PC-3 (cell line): ENCODE measurements at regions not wholly inside any gene's neighbourhood (a gene's known extent, or its start where the extent isn't known, plus 50 kb on each side); places are given as distances from the start of the nearest gene placed in this dataset.
"Not testable (repeated sequence)": the region's sequence is repeated elsewhere in the genome, so short reads cannot be mapped to it uniquely, and the experiment has no call there.

Experiments
- ATAC-seq: fragments of 200-7000 bp; cut with Tn5 transposase; 2 replicates; pipeline ENCODE4 v1.9.1; 2020; ENCODE audit warnings: mild to moderate bottlenecking, moderate library complexity
- BruUV-seq: library from RNA; stranded (reverse); fragments of 400-500 nt; replicated peaks from 2 replicates; lab custom pipeline; 2021; lab: Mats Ljungman, UMichigan
- CTCF ChIA-PET: fragments of 300-600 bp; sonication (Branson Sonifier 250); formaldehyde crosslinking; loops from one replicate; lab custom pipeline; 2022; ENCODE audit warnings: antibody characterized with exemption; lab: Charles Lee
- POLR2A ChIA-PET: fragments of 300-600 bp; sonication (Branson Sonifier 250); formaldehyde crosslinking; loops from one replicate; lab custom pipeline; 2022; ENCODE audit warnings: antibody characterized with exemption; ENCODE audit not compliant: unreplicated experiment; lab: Charles Lee
- DNase-seq: peaks from one replicate; pipeline ENCODE4 v3.0.0-alpha.2; 2015
- H2AFZ ChIP-seq: fragments of 300-600 bp; sonication (generic); 2 replicates; pipeline ENCODE4 v1.6.0; 2016; ENCODE audit warnings: antibody characterized with exemption, low read length
- H3F3A ChIP-seq: fragments of 300-600 bp; sonication (generic); one replicate; pipeline ENCODE4 v1.6.0; 2017; ENCODE audit warnings: antibody characterized with exemption, low read length, control low read depth, mild to moderate bottlenecking; ENCODE audit not compliant: unreplicated experiment
- H3K27ac ChIP-seq: fragments of 300-600 bp; sonication (generic); 2 replicates; pipeline ENCODE4 v1.5.1; 2016; ENCODE audit warnings: mild to moderate bottlenecking, low read length
- H3K27me3 ChIP-seq: fragments of 300-600 bp; sonication (generic); 2 replicates; pipeline ENCODE4 v1.6.1; 2016; ENCODE audit warnings: low read length, mixed read lengths
- H3K36me3 ChIP-seq: fragments of 300-600 bp; sonication (generic); 2 replicates; pipeline ENCODE4 v1.6.1; 2016; ENCODE audit warnings: low read depth, mixed run types, low read length, mixed read lengths
- H3K4me1 ChIP-seq: fragments of 300-600 bp; sonication (generic); 2 replicates; pipeline ENCODE4 v1.5.1; 2016; ENCODE audit warnings: low read length; ENCODE audit not compliant: insufficient read depth
- H3K4me2 ChIP-seq: fragments of 300-600 bp; sonication (generic); 2 replicates; pipeline ENCODE4 v1.6.0; 2016; ENCODE audit warnings: low read length
- H3K4me3 ChIP-seq: fragments of 300-600 bp; sonication (generic); 2 replicates; pipeline ENCODE4 v1.5.1; 2016; ENCODE audit warnings: mild to moderate bottlenecking, low read length, mixed read lengths
- H3K79me2 ChIP-seq: fragments of 300-600 bp; sonication (generic); 2 replicates; pipeline ENCODE4 v1.6.1; 2017; ENCODE audit warnings: low read length, mixed read lengths
- H3K9ac ChIP-seq: fragments of 300-600 bp; sonication (generic); 2 replicates; pipeline ENCODE4 v1.6.0; 2016; ENCODE audit warnings: mild to moderate bottlenecking, low read length
- H3K9me2 ChIP-seq: fragments of 300-600 bp; sonication (generic); replicated peaks from 2 replicates; pipeline ENCODE4 v1.6.1; 2016; ENCODE audit warnings: mixed run types, low read length, mixed read lengths
- H3K9me3 ChIP-seq: fragments of 300-600 bp; sonication (generic); 2 replicates; pipeline ENCODE4 v1.6.1; 2016; ENCODE audit warnings: low read length, mixed read lengths
- H4K20me1 ChIP-seq: fragments of 300-600 bp; sonication (generic); 2 replicates; pipeline ENCODE4 v1.6.1; 2016; ENCODE audit warnings: low read length, mixed read lengths
- CTCF ChIP-seq: fragments of 300-600 bp; sonication (generic); conservative IDR thresholded peaks from 2 replicates; pipeline ENCODE4 v1.5.1; 2017; ENCODE audit warnings: antibody characterized with exemption, low read depth, mild to moderate bottlenecking, low read length
- EZH2 ChIP-seq: fragments of 300-600 bp; sonication (generic); IDR thresholded peaks from one replicate; pipeline ENCODE4 v1.6.1; 2017; ENCODE audit warnings: antibody characterized with exemption, mild to moderate bottlenecking, low read length; ENCODE audit not compliant: unreplicated experiment
- EZH2phosphoT487 ChIP-seq: fragments of 300-600 bp; sonication (generic); IDR thresholded peaks from 2 replicates; pipeline ENCODE4 v1.6.1; 2018; ENCODE audit warnings: mild to moderate bottlenecking, antibody characterized with exemption, low read length, borderline replicate concordance
- intact Hi-C: fragments of 100-400 bp; cut with micrococcal nuclease; formaldehyde crosslinking; loops from 2 replicates; pipeline ENCODE4 v1.9.0; 2023

GRCh38 chr6:87754828-87755227 lies 52.8 kb upstream of the AKIRIN2 start:
- H4K20me1 ChIP-seq, result no peaks in the 10 kb centered on the region
- no TSS peak for BruUV-seq
- CTCF ChIA-PET, result interaction anchor here (0.6 kb wide), 1 partner anchor 1115 kb away, joined by 3 read pairs; no protein-coding TSS in a partner anchor

GRCh38 chr6:87753131-87753685 lies 51.2 kb upstream of the AKIRIN2 start:
- DNase-seq (no peak), ATAC-seq (no peak)
- H3F3A ChIP-seq, result no peaks in the 10 kb centered on the region
- no peaks in the 10 kb centered on the region for H3K9me3 ChIP-seq
- H3K9me2 ChIP-seq, result no peaks in the 10 kb centered on the region
- ChIA-PET CTCF (no interaction called here), POLR2A (no interaction called here)
- no peaks in the 10 kb centered on the region for H4K20me1 ChIP-seq
- intact Hi-C loops, result no loop called here
- H2AFZ ChIP-seq, result no peak overlapping the region
- TF ChIP-seq EZH2, result no peak
- no peak for TF ChIP-seq EZH2phosphoT487
- no peak for TF ChIP-seq CTCF
- no peak overlapping the region for H3K9ac ChIP-seq
- no peaks in the 10 kb centered on the region for H3K27me3 ChIP-seq
- no peak overlapping the region for H3K4me2 ChIP-seq
- no peak overlapping the region for H3K4me3 ChIP-seq
- H3K27ac ChIP-seq, result no peak overlapping the region
- H3K79me2 ChIP-seq, result no peaks in the 10 kb centered on the region
- peaks cover 9% of the 10 kb centered on the region; the same call in 1 of the 2 replicates for H3K4me1 ChIP-seq
- BruUV-seq, result no TSS peak
- no peaks in the 10 kb centered on the region for H3K36me3 ChIP-seq

More at GRCh38 chr6:87754828-87755227, 52.8 kb upstream of the AKIRIN2 start:
- TF ChIP-seq EZH2 (no peak), CTCF (no peak), EZH2phosphoT487 (no peak)
- POLR2A ChIA-PET, result no interaction called here
- Histone ChIP-seq H3K9me3 (no peaks in the 10 kb centered on the region), H3K27ac (no peak overlapping the region), H3K4me1 (peaks cover 9% of the 10 kb centered on the region; the same call in 1 of the 2 replicates), H3K4me3 (no peak overlapping the region), H3K9ac (no peak overlapping the region), H3K79me2 (no peaks in the 10 kb centered on the region), H3K9me2 (no peaks in the 10 kb centered on the region), H2AFZ (no peak overlapping the region), H3K27me3 (no peaks in the 10 kb centered on the region), H3F3A (no peaks in the 10 kb centered on the region), H3K36me3 (no peaks in the 10 kb centered on the region), H3K4me2 (no peak overlapping the region)
- intact Hi-C loops, result no loop called here
- DNase-seq (no peak), ATAC-seq (no peak)

GRCh38 chr6:87752503-87752902 lies 50.5 kb upstream of the AKIRIN2 start:
- H3K36me3 ChIP-seq, H3K79me2 ChIP-seq, H3K9ac ChIP-seq, H3K9me3 ChIP-seq, POLR2A ChIA-PET, CTCF ChIA-PET, H3K4me2 ChIP-seq, H3K27me3 ChIP-seq, intact Hi-C loops, H3K9me2 ChIP-seq, H3K27ac ChIP-seq, BruUV-seq, ATAC-seq, DNase-seq, H4K20me1 ChIP-seq, H3F3A ChIP-seq, H3K4me3 ChIP-seq, H2AFZ ChIP-seq: not testable (repeated sequence)
- peaks cover 13% of the 10 kb centered on the region; the same call in 1 of the 2 replicates for H3K4me1 ChIP-seq
